GM12874 (cell line): ENCODE measurements at regions not wholly inside any gene's neighbourhood (a gene's known extent, or its start where the extent isn't known, plus 50 kb on each side); places are given as distances from the start of the nearest gene placed in this dataset.

Source experiments
- TF ChIP-seq, protein P1 (sequence below): IDR thresholded peaks from 2 replicates; pipeline ENCODE4 v1.5.1; 2011; ENCODE audit warnings: low read depth, mild to moderate bottlenecking, control low read depth, low read length, moderate library complexity; ENCODE audit not compliant: insufficient read depth

DNA sequence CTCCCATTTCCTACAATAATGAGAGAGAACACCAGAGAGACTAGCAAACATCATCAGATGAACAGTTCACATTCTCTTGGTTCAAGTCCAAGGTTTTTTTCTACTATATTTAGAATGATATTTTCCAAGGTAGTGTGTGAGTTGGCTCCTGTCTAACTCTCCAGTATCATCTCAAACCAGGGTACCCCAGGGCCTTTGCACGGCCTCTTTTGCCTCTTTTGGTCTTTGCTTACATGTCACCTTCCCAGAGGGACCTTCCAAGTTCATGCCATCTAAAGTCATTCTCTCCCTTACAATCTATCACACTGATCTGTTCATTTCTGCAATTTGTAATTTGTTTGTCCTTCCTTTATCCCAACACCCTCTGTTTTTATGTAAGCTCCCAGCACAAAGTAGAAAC, 264.5 kb downstream of the VRK1 start:
- TF ChIP-seq, protein P1, sequence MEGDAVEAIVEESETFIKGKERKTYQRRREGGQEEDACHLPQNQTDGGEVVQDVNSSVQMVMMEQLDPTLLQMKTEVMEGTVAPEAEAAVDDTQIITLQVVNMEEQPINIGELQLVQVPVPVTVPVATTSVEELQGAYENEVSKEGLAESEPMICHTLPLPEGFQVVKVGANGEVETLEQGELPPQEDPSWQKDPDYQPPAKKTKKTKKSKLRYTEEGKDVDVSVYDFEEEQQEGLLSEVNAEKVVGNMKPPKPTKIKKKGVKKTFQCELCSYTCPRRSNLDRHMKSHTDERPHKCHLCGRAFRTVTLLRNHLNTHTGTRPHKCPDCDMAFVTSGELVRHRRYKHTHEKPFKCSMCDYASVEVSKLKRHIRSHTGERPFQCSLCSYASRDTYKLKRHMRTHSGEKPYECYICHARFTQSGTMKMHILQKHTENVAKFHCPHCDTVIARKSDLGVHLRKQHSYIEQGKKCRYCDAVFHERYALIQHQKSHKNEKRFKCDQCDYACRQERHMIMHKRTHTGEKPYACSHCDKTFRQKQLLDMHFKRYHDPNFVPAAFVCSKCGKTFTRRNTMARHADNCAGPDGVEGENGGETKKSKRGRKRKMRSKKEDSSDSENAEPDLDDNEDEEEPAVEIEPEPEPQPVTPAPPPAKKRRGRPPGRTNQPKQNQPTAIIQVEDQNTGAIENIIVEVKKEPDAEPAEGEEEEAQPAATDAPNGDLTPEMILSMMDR = no peak

DNA sequence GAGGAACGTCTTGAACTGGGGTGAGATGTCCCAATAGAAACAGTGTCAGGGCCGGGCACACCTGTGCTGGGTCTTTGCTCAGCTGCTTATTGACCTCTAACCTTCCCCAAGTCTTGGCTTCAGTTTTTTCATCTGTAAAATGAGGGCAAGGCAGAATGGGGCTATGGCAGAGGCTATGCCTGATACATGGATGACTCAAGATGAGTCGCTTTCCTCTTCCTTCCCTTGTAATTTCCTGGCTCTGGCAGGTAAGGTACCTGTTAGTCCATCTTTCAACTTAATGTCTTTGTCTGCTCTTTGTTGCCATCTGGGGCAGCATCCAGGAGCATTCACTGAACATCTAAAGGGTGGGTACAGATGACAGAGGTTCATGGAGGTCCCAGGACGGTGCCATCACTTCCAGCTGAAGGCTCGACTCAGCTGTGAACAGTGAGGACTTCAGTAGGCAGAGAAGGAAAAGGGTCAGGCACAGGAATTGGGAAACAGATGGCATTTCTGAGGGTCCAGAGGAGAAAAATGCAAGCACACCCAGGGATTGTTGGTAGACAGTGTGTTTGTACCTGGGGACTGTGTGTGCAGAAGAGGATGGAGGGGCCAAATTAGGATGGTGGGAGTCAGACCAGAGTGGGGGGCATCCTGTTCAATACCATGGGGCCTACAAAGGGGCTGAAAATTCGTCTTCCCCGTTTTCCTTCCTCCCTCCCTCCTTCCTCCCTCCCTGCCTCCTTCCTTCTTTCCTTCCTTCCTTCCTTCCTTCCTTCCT, 268.3 kb downstream of the VRK1 start:
- TF ChIP-seq, protein P1 = no peak

DNA sequence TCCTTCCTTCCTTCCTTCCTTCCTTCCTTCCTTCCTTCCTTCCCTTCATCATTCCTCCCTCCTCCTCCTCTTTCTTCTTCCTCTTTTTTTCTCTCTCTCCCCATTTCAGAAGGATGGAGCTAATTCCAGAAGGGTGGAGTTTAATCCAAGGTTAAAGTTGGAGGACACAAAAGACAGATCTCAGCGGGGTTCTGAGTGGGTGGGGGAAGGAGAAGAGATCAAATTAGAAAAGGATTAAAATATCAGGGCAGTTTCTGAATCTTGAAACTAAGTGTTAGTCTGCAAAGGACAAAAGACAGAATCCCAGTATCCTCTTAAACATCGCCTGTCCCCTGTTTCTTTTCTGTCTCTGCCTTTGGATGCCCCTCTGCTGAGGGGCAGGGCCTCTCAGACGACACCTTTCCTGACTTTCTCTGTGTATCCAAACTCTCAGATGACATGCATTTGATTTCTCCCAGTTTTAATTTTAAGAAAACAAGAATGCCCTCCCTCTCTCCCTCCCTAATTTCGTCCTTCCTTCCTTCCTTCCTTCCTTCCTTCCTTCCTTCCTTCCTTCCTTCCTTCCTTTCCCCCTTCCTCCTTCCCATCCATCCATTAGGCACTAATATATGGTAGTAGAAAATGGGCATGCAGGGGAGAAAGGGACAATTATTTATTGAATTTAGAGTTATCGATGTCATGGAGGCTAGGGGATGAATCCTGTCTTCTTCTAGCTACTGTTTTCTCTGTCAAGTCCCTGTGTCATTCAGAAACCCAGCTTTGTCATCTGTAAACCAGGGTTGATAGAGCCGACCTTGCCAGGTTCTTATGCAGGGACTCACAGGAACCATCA, 269.1 kb downstream of the VRK1 start:
- TF ChIP-seq, protein P1 = no peak

DNA sequence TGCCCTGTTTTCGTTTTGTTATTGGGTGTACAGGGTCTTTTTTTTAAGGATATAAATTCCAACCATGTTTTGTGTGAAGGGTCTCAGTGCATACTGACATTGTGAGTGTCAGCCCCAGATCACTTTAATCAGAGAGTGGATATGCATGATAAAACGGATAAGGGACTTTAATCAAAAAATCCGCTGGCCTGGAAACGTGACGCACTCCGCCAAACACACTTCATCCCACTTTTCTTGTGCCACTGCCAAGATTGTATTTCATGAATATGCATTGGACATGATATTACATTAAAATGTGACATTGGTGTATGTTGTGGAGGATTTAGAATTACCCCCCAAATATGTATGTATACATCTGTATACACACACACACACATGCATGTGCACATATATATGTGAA, 273.1 kb downstream of the VRK1 start:
- TF ChIP-seq, protein P1 = no peak

DNA sequence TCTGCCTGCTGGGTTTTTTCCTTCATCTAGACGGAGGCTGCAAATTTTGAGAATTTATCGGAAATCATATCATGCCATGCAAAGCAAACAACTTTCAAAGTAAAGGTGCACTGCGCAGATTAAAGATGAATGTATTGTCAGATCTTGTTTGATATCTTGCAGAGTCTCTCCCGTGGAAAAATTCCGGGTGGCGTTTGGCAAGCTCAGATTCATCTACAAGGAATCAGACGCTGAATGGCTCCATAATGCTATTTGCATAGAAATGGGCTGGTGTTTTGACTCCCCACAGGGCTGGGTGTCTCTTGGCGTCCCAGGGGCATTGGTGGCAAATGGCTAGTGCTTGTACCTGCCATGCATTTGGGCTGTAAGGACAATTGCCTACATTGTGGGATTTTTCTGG, 274.0 kb downstream of the VRK1 start:
- TF ChIP-seq, protein P1 = no peak

DNA sequence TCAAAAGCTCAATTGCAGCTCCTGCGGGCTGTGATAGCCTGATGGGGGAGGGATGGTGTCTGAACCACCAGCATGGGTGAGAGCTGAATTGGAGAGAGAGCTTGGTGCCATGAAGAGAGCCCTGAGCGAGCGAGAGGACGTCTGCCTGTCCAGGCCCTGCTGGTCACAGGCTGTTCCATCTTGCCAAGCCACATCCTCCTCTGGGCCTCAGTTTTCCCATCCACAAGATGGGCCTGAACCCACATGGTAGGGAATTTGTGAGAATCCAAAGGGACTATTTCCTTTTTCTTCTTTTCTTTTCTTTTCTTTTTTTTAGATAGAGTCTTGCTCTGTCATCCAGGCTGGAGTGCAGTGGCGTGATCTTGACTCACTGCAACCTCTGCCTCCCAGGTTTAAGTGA, 276.4 kb downstream of the VRK1 start:
- TF ChIP-seq, protein P1 = no peak

DNA sequence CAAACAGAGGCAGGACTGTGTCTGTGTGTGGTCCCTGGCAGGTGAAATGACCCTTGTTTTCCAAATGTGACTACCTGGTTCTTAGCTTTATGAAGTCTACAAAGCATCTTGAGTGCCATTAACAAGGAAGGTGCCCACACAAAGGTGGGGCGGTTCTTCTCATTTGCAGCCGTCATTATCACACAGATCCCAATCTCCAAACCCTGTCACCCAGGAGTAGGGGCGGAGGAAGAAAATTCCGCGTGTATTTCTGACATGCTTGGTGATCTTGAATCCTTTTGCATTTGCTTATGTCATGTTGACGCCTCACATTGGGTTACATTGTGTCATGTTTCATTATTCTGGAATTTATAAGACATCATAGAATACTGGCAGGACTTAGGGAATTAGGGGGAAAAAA, 277.3 kb downstream of the VRK1 start:
- TF ChIP-seq, protein P1 = no peak
